A673 (cell line): ENCODE measurements at regions not wholly inside any gene's neighbourhood (a gene's known extent, or its start where the extent isn't known, plus 50 kb on each side); places are given as distances from the start of the nearest gene placed in this dataset.

ENCODE experiments used
- CTCF ChIP-seq: fragments of 300-800, 200-600 bp; sonication (generic); conservative IDR thresholded peaks from 2 replicates; pipeline ENCODE4 v1.5.1; 2017; ENCODE audit warnings: low read depth, mild to moderate bottlenecking, antibody characterized with exemption, low read length, moderate library complexity, mixed read lengths
- EZH2 ChIP-seq: fragments of 200-600 bp; sonication (generic); IDR thresholded peaks from 2 replicates; pipeline ENCODE4 v1.6.1; 2017; ENCODE audit warnings: borderline replicate concordance, low read depth, mild to moderate bottlenecking, mixed read lengths, antibody characterized with exemption, low read length; ENCODE audit not compliant: poor library complexity, severe bottlenecking

GRCh38 chr2:156157670-156158069, 174.9 kb downstream of the NR4A2 start:
- TF ChIP-seq CTCF (no peak), EZH2 (no peak)
